ENCODE measurements at regions not wholly inside any gene's neighbourhood (a gene's known extent, or its start where the extent isn't known, plus 50 kb on each side); places are given as distances from the start of the nearest gene placed in this dataset.

DNA sequence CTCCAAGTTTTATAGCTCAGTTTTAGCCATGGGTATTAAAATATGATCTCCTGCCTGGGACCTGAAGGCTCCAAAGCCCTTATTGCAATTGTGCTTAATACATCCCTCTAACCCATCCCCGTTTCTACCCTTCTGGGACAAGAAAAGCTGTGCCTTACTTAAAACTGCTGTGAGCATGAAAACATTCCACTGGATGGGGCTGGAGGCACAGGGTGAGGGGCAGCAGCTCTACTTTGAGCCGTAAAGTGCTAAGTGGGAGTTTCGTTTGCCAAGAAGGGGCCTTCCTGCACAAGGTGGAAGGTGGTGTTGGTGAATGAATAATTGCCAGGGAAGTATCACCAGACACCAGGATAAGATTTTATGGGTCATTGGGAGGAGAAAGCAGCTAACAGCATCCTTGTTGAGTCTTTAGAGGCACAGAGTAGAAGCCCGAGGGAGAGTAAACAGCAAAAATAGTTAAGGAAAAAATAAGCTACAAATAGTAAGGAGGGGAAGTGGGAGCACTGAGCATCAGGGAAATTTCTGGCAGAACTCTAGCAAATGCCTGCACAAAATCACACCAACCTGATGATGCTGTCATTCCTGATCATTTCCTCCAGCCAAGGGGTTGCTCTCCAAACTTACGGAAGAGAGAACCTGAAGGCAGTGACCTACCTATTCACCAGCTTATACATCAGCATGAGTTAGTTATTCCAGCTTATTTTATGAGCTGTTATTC, 218.4 kb downstream of the MREG start:
- TF ChIP-seq POLR2AphosphoS5 (IDR thresholded peaks at IDR 0.05; ENCODE audit: borderline replicate concordance, low read depth, low read length): no peak
- TF ChIP-seq EZH2 (IDR thresholded peaks at IDR 0.05): no peak
